ENCODE measurements at regions not wholly inside any gene's neighbourhood (a gene's known extent, or its start where the extent isn't known, plus 50 kb on each side); places are given as distances from the start of the nearest gene placed in this dataset.

- peaks cover 5% of the 10 kb centered on the region for H3K27me3 Mint-ChIP-seq (ENCODE audit: unreplicated experiment)
- TF ChIP-seq CTCF (IDR thresholded peaks at IDR 0.05; ENCODE audit: unreplicated experiment), result no peak
- BruUV-seq (replicated peaks), result no TSS peak
- intact Hi-C loops (cut with micrococcal nuclease; ENCODE audit: unreplicated experiment), result no loop called here
- H3K9me3 Mint-ChIP-seq (ENCODE audit: low read depth, unreplicated experiment), result peaks cover 3% of the 10 kb centered on the region
- no peak for DNase-seq
- CTCF ChIA-PET, result no interaction called here
- no peak overlapping the region for H3K27ac Mint-ChIP-seq (ENCODE audit: unreplicated experiment)
- H3K36me3 Mint-ChIP-seq (ENCODE audit: insufficient read depth, unreplicated experiment), result no peaks in the 10 kb centered on the region
- no peak overlapping the region for H3K4me3 Mint-ChIP-seq (ENCODE audit: low read depth, unreplicated experiment)
- no peaks in the 10 kb centered on the region for H3K4me1 Mint-ChIP-seq (ENCODE audit: low read depth, unreplicated experiment)
These were observed 58.8 kb upstream of the GFPT2 start for GRCh38 chr5:180411948-180412347.

DNA sequence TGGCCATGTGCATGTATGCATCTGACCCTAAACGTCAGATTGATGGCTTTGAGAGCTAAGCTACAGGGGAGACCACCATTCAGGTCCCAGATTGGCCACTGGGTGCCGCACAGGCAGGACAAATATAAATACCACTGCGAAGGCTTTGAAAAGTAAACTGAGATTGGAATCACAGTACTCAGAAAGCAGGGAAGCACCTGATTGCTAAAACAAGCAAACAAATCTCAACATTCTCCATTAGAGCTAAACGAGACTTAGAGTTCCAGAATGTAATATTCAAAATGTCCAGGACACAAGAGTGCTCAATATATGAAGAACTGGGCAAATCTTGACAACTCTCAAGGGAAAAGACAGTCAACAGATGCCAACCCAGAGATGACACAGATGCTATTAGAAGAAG, 61.0 kb upstream of the GFPT2 start:
- Mint-ChIP-seq H3K36me3 (ENCODE audit: insufficient read depth, unreplicated experiment) (no peaks in the 10 kb centered on the region), H3K4me1 (ENCODE audit: low read depth, unreplicated experiment) (no peaks in the 10 kb centered on the region), H3K27ac (ENCODE audit: unreplicated experiment) (no peak overlapping the region), H3K9me3 (ENCODE audit: low read depth, unreplicated experiment) (peaks cover 7% of the 10 kb centered on the region), H3K27me3 (ENCODE audit: unreplicated experiment) (peaks cover 17% of the 10 kb centered on the region), H3K4me3 (ENCODE audit: low read depth, unreplicated experiment) (no peak overlapping the region)
- CTCF ChIA-PET, result interaction anchor here (0.7 kb wide), 2 partner anchors 183 to 335 kb away, joined by 3 to 4 read pairs; no protein-coding TSS in a partner anchor
- TF ChIP-seq CTCF (IDR thresholded peaks at IDR 0.05; ENCODE audit: unreplicated experiment), result no peak
- BruUV-seq (replicated peaks), result no TSS peak
- intact Hi-C loops (cut with micrococcal nuclease; ENCODE audit: unreplicated experiment), result no loop called here
- DNase-seq, result no peak

DNA sequence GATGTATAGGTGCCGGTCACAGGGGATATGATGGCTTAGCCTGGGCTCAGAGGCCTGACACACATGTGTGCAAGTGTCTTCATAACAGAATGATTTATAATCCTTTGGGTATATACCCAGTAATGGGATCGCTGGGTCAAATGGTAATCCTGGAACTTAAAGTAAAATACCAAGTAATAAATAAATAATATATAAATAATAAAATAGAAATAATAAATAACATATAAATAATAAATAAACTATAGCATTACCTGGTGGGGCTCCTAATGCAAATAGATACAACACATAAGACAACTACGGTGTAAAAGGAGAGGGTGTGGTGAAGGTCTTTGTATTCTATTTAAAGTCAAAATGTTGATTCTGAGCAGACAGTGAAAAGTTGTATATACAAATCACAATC, 68.5 kb upstream of the GFPT2 start:
- Mint-ChIP-seq H3K27me3 (ENCODE audit: unreplicated experiment) (peaks cover 15% of the 10 kb centered on the region), H3K36me3 (ENCODE audit: insufficient read depth, unreplicated experiment) (no peaks in the 10 kb centered on the region), H3K9me3 (ENCODE audit: low read depth, unreplicated experiment) (peaks cover 5% of the 10 kb centered on the region), H3K27ac (ENCODE audit: unreplicated experiment) (no peak overlapping the region), H3K4me3 (ENCODE audit: low read depth, unreplicated experiment) (no peak overlapping the region), H3K4me1 (ENCODE audit: low read depth, unreplicated experiment) (no peaks in the 10 kb centered on the region)
- TF ChIP-seq CTCF (IDR thresholded peaks at IDR 0.05; ENCODE audit: unreplicated experiment), result no peak
- BruUV-seq (replicated peaks), result no TSS peak
- intact Hi-C loops (cut with micrococcal nuclease; ENCODE audit: unreplicated experiment), result no loop called here
- no peak for DNase-seq
- CTCF ChIA-PET, result no interaction called here

- Mint-ChIP-seq H3K9me3 (ENCODE audit: low read depth, unreplicated experiment) (no peaks in the 10 kb centered on the region), H3K27ac (ENCODE audit: unreplicated experiment) (no peak overlapping the region), H3K4me3 (ENCODE audit: low read depth, unreplicated experiment) (no peak overlapping the region), H3K36me3 (ENCODE audit: insufficient read depth, unreplicated experiment) (no peaks in the 10 kb centered on the region), H3K27me3 (ENCODE audit: unreplicated experiment) (peaks cover under 1% of the 10 kb centered on the region), H3K4me1 (ENCODE audit: low read depth, unreplicated experiment) (no peaks in the 10 kb centered on the region)
- DNase-seq, result no peak
- no TSS peak for BruUV-seq (replicated peaks)
- intact Hi-C loops (cut with micrococcal nuclease; ENCODE audit: unreplicated experiment), result no loop called here
- TF ChIP-seq CTCF (IDR thresholded peaks at IDR 0.05; ENCODE audit: unreplicated experiment), result no peak
- CTCF ChIA-PET, result interaction anchor here (0.8 kb wide), 1 partner anchor 30 kb away, joined by 3 read pairs; no protein-coding TSS in a partner anchor
These were observed 70.0 kb upstream of the GFPT2 start for GRCh38 chr5:180423133-180423532.
